MCF 10A (cell line): ENCODE measurements at regions not wholly inside any gene's neighbourhood (a gene's known extent, or its start where the extent isn't known, plus 50 kb on each side); places are given as distances from the start of the nearest gene placed in this dataset.

ENCODE experiments used
- BruUV-seq: library from RNA; stranded (reverse); fragments of 400-500 nt; replicated peaks from 2 replicates; lab custom pipeline; 2021; lab: Mats Ljungman, UMichigan
- CTCF ChIA-PET: fragments of 300-600 bp; sonication (Branson Sonifier 250); formaldehyde crosslinking; extraction: SDS; loops from one replicate; lab custom pipeline; 2021; ENCODE audit warnings: antibody characterized with exemption, inconsistent platforms; lab: Yijun Ruan, JAX
- POLR2A ChIA-PET: fragments of 300-600, 350-650 bp; sonication (Branson Sonifier 250); formaldehyde crosslinking; extraction: SDS; loops from one replicate; lab custom pipeline; 2020; ENCODE audit warnings: antibody characterized with exemption, inconsistent platforms; lab: Yijun Ruan, JAX
- DNase-seq: peaks from one replicate; pipeline ENCODE4 v3.0.0-alpha.2; 2018; ENCODE audit not compliant: unreplicated experiment
- H3K27ac Mint-ChIP-seq: one replicate; pipeline ENCODE4 v1.8.0; 2022; ENCODE audit warnings: mild to moderate bottlenecking, low read depth, mixed read lengths; ENCODE audit not compliant: unreplicated experiment
- H3K27me3 Mint-ChIP-seq: one replicate; pipeline ENCODE4 v1.8.0; 2022; ENCODE audit warnings: mixed read lengths; ENCODE audit not compliant: insufficient read depth, unreplicated experiment
- H3K36me3 Mint-ChIP-seq: one replicate; pipeline ENCODE4 v1.8.0; 2022; ENCODE audit warnings: mild to moderate bottlenecking, moderate library complexity, mixed read lengths; ENCODE audit not compliant: insufficient read depth, unreplicated experiment
- H3K4me1 Mint-ChIP-seq: one replicate; pipeline ENCODE4 v1.8.0; 2022; ENCODE audit warnings: mixed read lengths; ENCODE audit not compliant: insufficient read depth, unreplicated experiment
- H3K4me3 Mint-ChIP-seq: one replicate; pipeline ENCODE4 v1.8.0; 2022; ENCODE audit warnings: mild to moderate bottlenecking, moderate library complexity, mixed read lengths; ENCODE audit not compliant: unreplicated experiment
- H3K9me3 Mint-ChIP-seq: one replicate; pipeline ENCODE4 v1.8.0; 2022; ENCODE audit warnings: mixed read lengths; ENCODE audit not compliant: unreplicated experiment
- CTCF ChIP-seq: fragments of 200-600 bp; IDR thresholded peaks from one replicate; pipeline ENCODE4 v1.8.0; 2022; ENCODE audit warnings: antibody characterized with exemption, mild to moderate bottlenecking; ENCODE audit not compliant: unreplicated experiment
- intact Hi-C: fragments of 100-400 bp; cut with micrococcal nuclease; formaldehyde crosslinking; loops from 2 replicates; pipeline ENCODE4 v1.14.1; 2022

DNA sequence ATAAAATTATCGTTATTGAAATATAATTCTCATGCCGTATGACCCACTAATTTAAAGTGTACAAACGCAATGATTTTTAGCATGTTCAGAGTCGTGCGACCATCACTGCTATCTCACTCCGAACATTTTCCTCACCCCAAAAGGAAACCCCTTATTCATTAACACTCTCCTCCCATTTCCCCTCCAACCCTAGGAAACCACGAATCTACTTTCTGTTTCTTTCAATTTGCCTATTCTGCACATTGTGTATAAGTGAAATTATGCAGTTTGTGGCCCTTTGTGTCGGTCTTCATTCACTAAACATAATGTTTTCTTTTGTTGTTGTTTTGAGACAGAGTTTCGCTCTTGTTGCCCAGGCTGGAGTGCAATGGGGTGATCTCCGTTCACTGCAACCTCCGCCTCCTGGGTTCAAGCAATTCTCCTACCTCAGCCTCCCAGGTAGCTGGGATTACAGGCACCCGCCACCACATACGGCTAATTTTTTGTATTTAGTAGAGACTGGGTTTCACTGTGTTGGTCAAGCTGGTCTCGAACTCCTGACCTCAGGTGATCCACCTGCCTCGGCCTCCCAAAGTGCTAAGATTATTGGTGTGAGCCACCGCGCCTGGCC, 99.7 kb upstream of the ZNF217 start:
- Mint-ChIP-seq H3K9me3 (no peaks in the 10 kb centered on the region), H3K4me1 (peaks cover 8% of the 10 kb centered on the region), H3K4me3 (no peak overlapping the region), H3K27ac (no peak overlapping the region), H3K36me3 (peaks cover 6% of the 10 kb centered on the region), H3K27me3 (no peaks in the 10 kb centered on the region)
- CTCF ChIA-PET, result no interaction called here
- POLR2A ChIA-PET, result interaction anchor here (0.7 kb wide), 1 partner anchor 41 kb away, joined by 4 read pairs; no protein-coding TSS in a partner anchor
- BruUV-seq, result no TSS peak
- no peak for DNase-seq
- TF ChIP-seq CTCF, result no peak
- intact Hi-C loops, result no loop called here

DNA sequence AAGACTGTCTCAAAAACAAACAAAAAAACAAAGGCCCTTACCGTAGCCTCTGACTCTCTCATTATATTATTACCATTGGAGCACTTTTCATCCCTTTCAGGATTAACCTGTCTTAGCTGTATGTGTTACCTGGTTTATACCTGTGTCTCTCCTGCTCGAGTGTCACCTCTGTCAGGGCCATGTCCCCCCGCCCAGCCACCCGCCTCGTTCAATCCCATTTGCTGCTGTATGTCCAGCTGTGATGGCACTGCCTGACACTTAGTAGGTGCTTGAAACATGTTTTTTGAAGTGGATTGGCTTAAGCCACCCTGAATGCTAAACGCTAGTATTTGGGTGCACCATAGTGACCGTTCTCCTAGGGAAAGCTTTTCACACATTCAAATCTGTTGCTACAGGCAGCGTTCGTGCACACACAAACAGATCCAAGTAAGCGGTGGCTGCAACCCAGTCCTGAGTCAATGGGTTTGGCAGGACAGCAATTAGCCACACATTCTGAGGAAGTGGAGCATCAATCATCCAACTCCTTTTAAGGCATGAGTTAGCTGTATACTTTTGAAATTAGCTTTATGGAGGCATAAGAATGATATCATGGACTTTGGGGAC, 98.9 kb upstream of the ZNF217 start:
- Mint-ChIP-seq H3K36me3 (peaks cover 6% of the 10 kb centered on the region), H3K27ac (no peak overlapping the region), H3K9me3 (no peaks in the 10 kb centered on the region), H3K4me3 (no peak overlapping the region), H3K4me1 (peaks cover 8% of the 10 kb centered on the region), H3K27me3 (no peaks in the 10 kb centered on the region)
- BruUV-seq, result no TSS peak
- POLR2A ChIA-PET, result interaction anchor here (1.0 kb wide), 1 partner anchor 49 kb away, joined by 3 read pairs; no protein-coding TSS in a partner anchor
- DNase-seq, result no peak
- intact Hi-C loops, result no loop called here
- CTCF ChIA-PET, result interaction anchor here (0.6 to 1.1 kb wide), 3 partner anchors 11 to 17 kb away, joined by 3 read pairs; no protein-coding TSS in a partner anchor
- no peak for TF ChIP-seq CTCF

GRCh38 chr20:53691811-53692192, 98.2 kb upstream of the ZNF217 start:
- H3K27me3 Mint-ChIP-seq, result no peaks in the 10 kb centered on the region
- no peak for TF ChIP-seq CTCF
- DNase-seq, result no peak
- peaks cover 8% of the 10 kb centered on the region for H3K4me1 Mint-ChIP-seq
- no peaks in the 10 kb centered on the region for H3K9me3 Mint-ChIP-seq
- intact Hi-C loops, result no loop called here
- H3K27ac Mint-ChIP-seq, result no peak overlapping the region
- CTCF ChIA-PET, result interaction anchor here (0.5 to 1.1 kb wide), 4 partner anchors 10 to 224 kb away, joined by 3 read pairs; no protein-coding TSS in a partner anchor
- peaks cover 6% of the 10 kb centered on the region for H3K36me3 Mint-ChIP-seq
- no TSS peak for BruUV-seq
- POLR2A ChIA-PET, result interaction anchor here (1.0 kb wide), 1 partner anchor 48 kb away, joined by 3 read pairs; no protein-coding TSS in a partner anchor
- no peak overlapping the region for H3K4me3 Mint-ChIP-seq

- ChIA-PET POLR2A (interaction anchor here (0.6 to 1.0 kb wide), 3 partner anchors 48 to 104 kb away, joined by 3 to 4 read pairs (median 4); no protein-coding TSS in a partner anchor), CTCF (interaction anchor here (1.0 kb wide), 1 partner anchor 80 kb away, joined by 3 read pairs; no protein-coding TSS in a partner anchor)
- no peak for TF ChIP-seq CTCF
- H3K36me3 Mint-ChIP-seq, result peaks cover 6% of the 10 kb centered on the region
- DNase-seq, result no peak
- H3K27me3 Mint-ChIP-seq, result no peaks in the 10 kb centered on the region
- BruUV-seq, result no TSS peak
- H3K4me3 Mint-ChIP-seq, result no peak overlapping the region
- H3K4me1 Mint-ChIP-seq, result peaks cover 8% of the 10 kb centered on the region
- no peak overlapping the region for H3K27ac Mint-ChIP-seq
- intact Hi-C loops, result no loop called here
- H3K9me3 Mint-ChIP-seq, result no peaks in the 10 kb centered on the region
These were observed 97.6 kb upstream of the ZNF217 start for GRCh38 chr20:53691060-53691810.
